WERI-Rb-1 (cell line): ENCODE measurements at regions not wholly inside any gene's neighbourhood (a gene's known extent, or its start where the extent isn't known, plus 50 kb on each side); places are given as distances from the start of the nearest gene placed in this dataset.

Source experiments
- DNase-seq: peaks from one replicate; pipeline ENCODE4 v3.0.0-alpha.2; 2020
- H3K27ac ChIP-seq: fragments of 250-450 bp; sonication (Bioruptor Pico); 2 replicates; pipeline ENCODE4 v1.5.1; 2020; ENCODE audit warnings: mild to moderate bottlenecking, moderate library complexity
- H3K27me3 ChIP-seq: fragments of 250-450 bp; sonication (Bioruptor Pico); 2 replicates; pipeline ENCODE4 v1.5.1; 2021; ENCODE audit warnings: mild to moderate bottlenecking, low read depth, moderate library complexity; ENCODE audit not compliant: insufficient read depth, severe bottlenecking
- H3K36me3 ChIP-seq: fragments of 250-450 bp; sonication (Bioruptor Pico); 2 replicates; pipeline ENCODE4 v1.5.1; 2020; ENCODE audit warnings: mild to moderate bottlenecking, moderate library complexity
- H3K4me3 ChIP-seq: 2 replicates; pipeline ENCODE4 v1.5.1; 2011; ENCODE audit warnings: low read depth, mild to moderate bottlenecking, control low read depth, low read length
- H3K9me3 ChIP-seq: fragments of 250-450 bp; sonication (Bioruptor Pico); 2 replicates; pipeline ENCODE4 v1.5.1; 2021; ENCODE audit warnings: mild to moderate bottlenecking, moderate library complexity; ENCODE audit not compliant: severe bottlenecking
- CTCF ChIP-seq: IDR thresholded peaks from 2 replicates; pipeline ENCODE4 v1.5.1; 2011; ENCODE audit warnings: low read depth, mild to moderate bottlenecking, control low read depth, inconsistent platforms, low read length

DNA sequence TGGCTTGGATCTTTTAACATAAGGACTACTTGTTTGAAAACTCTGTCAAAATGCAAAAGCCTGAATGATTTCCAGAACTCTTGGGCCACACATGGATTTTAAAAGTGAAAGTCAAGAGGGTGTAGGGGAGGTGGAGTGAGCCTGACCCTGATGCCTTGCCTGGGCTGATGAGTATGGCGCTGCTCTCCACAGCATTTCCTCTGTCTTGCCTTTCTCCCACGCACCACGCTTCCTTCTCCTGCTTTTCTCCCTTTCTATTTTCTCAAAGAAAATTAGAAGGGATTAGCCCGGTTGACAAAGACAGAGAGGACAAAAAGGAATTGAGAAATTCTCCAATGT, 207.0 kb upstream of the CCDC68 start:
- DNase-seq, result no peak
- H3K36me3 ChIP-seq, result no peaks in the 10 kb centered on the region
- no peak overlapping the region for H3K27ac ChIP-seq
- H3K27me3 ChIP-seq, result peaks cover 21% of the 10 kb centered on the region
- no peak overlapping the region for H3K4me3 ChIP-seq
- no peak for TF ChIP-seq CTCF
- H3K9me3 ChIP-seq, result no peaks in the 10 kb centered on the region

- no peaks in the 10 kb centered on the region for H3K36me3 ChIP-seq
- peaks cover 42% of the 10 kb centered on the region for H3K27me3 ChIP-seq
- H3K4me3 ChIP-seq, result no peak overlapping the region
- no peak for DNase-seq
- no peak overlapping the region for H3K27ac ChIP-seq
- TF ChIP-seq CTCF, result no peak
- H3K9me3 ChIP-seq, result no peaks in the 10 kb centered on the region
Observed at GRCh38 chr18:55163550-55163949, 204.3 kb upstream of the CCDC68 start.

- peaks cover 40% of the 10 kb centered on the region for H3K27me3 ChIP-seq
- no peak overlapping the region for H3K27ac ChIP-seq
- no peak for TF ChIP-seq CTCF
- no peaks in the 10 kb centered on the region for H3K36me3 ChIP-seq
- no peaks in the 10 kb centered on the region for H3K9me3 ChIP-seq
- no peak for DNase-seq
- H3K4me3 ChIP-seq, result no peak overlapping the region
Observed at GRCh38 chr18:55161916-55162315, 202.7 kb upstream of the CCDC68 start.

- Histone ChIP-seq H3K9me3 (no peaks in the 10 kb centered on the region), H3K27me3 (peaks cover 44% of the 10 kb centered on the region), H3K4me3 (no peak overlapping the region), H3K27ac (no peak overlapping the region), H3K36me3 (no peaks in the 10 kb centered on the region)
- DNase-seq, result no peak
- no peak for TF ChIP-seq CTCF
Observed at GRCh38 chr18:55159027-55159426, 199.8 kb upstream of the CCDC68 start.

GRCh38 chr18:55158570-55158969, 199.3 kb upstream of the CCDC68 start:
- no peak overlapping the region for H3K4me3 ChIP-seq
- H3K9me3 ChIP-seq, result no peaks in the 10 kb centered on the region
- DNase-seq, result no peak
- peaks cover 46% of the 10 kb centered on the region for H3K27me3 ChIP-seq
- no peaks in the 10 kb centered on the region for H3K36me3 ChIP-seq
- H3K27ac ChIP-seq, result no peak overlapping the region
- no peak for TF ChIP-seq CTCF

DNA sequence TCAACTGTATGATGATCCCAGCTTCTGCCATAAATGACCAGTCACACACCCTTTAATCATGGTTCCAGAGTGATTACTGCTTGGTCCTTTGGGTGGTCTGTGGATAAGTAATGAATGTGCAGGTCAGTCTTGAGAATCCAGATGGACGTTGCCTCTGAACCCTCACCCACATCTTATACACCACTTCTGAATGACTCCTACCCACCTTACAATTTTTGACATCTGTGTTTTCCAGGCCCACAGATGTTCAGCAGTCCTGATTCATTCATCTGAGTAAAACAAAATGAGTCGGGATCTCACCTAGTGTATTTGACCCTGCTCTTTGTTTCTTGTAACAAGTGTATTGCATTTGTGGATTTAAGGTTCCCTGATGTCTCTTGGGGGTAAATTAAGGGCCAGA, 194.1 kb upstream of the CCDC68 start:
- no peak overlapping the region for H3K27ac ChIP-seq
- peaks cover 62% of the 10 kb centered on the region for H3K27me3 ChIP-seq
- no peak for DNase-seq
- no peaks in the 10 kb centered on the region for H3K9me3 ChIP-seq
- no peak for TF ChIP-seq CTCF
- H3K36me3 ChIP-seq, result no peaks in the 10 kb centered on the region
- no peak overlapping the region for H3K4me3 ChIP-seq
